Adipocyte (in vitro differentiated cells): ENCODE measurements at regions not wholly inside any gene's neighbourhood (a gene's known extent, or its start where the extent isn't known, plus 50 kb on each side); places are given as distances from the start of the nearest gene placed in this dataset.
A peak's percentile ranks its signal among the peaks of the same experiment; 100 is the strongest.

Experiments
- DNase-seq: peaks from one replicate; pipeline ENCODE4 v3.0.0-alpha.2; 2015; ENCODE audit warnings: low read depth
- H3K27me3 ChIP-seq: replicated peaks from 2 replicates; pipeline ENCODE4 v1.7.0; 2013; ENCODE audit warnings: mild to moderate bottlenecking, low read length, moderate library complexity; ENCODE audit not compliant: control insufficient read depth, insufficient read depth
- H3K36me3 ChIP-seq: 2 replicates; pipeline ENCODE4 v1.7.0; 2013; ENCODE audit warnings: low read length, mild to moderate bottlenecking, moderate library complexity; ENCODE audit not compliant: control insufficient read depth, insufficient read depth, severe bottlenecking
- H3K4me1 ChIP-seq: 2 replicates; pipeline ENCODE4 v1.7.0; 2013; ENCODE audit warnings: mild to moderate bottlenecking, low read length, moderate library complexity; ENCODE audit not compliant: control insufficient read depth, insufficient read depth
- H3K4me3 ChIP-seq: 2 replicates; pipeline ENCODE4 v1.7.0; 2013; ENCODE audit warnings: mild to moderate bottlenecking, low read length, moderate library complexity
- H3K9ac ChIP-seq: 2 replicates; pipeline ENCODE4 v1.7.0; 2013; ENCODE audit warnings: mild to moderate bottlenecking, low read length, moderate library complexity
- H3K9me3 ChIP-seq: 2 replicates; pipeline ENCODE4 v1.7.0; 2013; ENCODE audit warnings: mild to moderate bottlenecking, low read length, moderate library complexity; ENCODE audit not compliant: control insufficient read depth

GRCh38 chr5:90307782-90308181 is 101.8 kb downstream of the CETN3 start:
- H3K4me1 ChIP-seq: peaks cover 15% of the 10 kb centered on the region
- no peak overlapping the region for H3K9ac ChIP-seq
- no peaks in the 10 kb centered on the region for H3K9me3 ChIP-seq
- no peak for DNase-seq
- H3K36me3 ChIP-seq: no peaks in the 10 kb centered on the region
- H3K4me3 ChIP-seq: no peak overlapping the region
- H3K27me3 ChIP-seq: no peaks in the 10 kb centered on the region

DNA sequence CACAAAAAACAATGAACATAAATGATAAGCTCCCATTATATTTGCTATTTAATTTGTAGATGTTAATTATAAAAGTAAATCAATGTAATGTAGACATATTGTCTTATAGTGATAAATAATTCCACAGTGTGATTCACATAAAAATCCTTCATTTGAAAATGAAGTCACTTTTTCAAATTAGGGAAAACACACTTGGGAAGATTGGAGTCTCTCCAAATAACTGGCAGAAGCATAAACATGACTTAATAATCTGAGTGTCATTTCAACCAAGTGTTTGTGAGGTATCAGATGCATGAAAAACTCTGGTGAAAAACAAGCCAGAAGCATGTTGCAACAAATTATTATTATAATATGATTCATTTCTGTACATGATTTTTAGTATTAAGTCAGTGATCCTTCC is 102.2 kb downstream of the CETN3 start:
- H3K36me3 ChIP-seq: no peaks in the 10 kb centered on the region
- no peaks in the 10 kb centered on the region for H3K27me3 ChIP-seq
- no peak for DNase-seq
- H3K4me3 ChIP-seq: no peak overlapping the region
- peaks cover 15% of the 10 kb centered on the region for H3K4me1 ChIP-seq
- H3K9me3 ChIP-seq: no peaks in the 10 kb centered on the region
- no peak overlapping the region for H3K9ac ChIP-seq

GRCh38 chr5:90306613-90307012 is 102.9 kb downstream of the CETN3 start:
- DNase-seq: no peak
- Histone ChIP-seq H3K4me3 (no peak overlapping the region), H3K9me3 (no peaks in the 10 kb centered on the region), H3K4me1 (peaks cover 15% of the 10 kb centered on the region), H3K36me3 (no peaks in the 10 kb centered on the region), H3K27me3 (no peaks in the 10 kb centered on the region), H3K9ac (no peak overlapping the region)

- peaks cover 8% of the 10 kb centered on the region for H3K4me1 ChIP-seq
- no peaks in the 10 kb centered on the region for H3K27me3 ChIP-seq
- no peak overlapping the region for H3K4me3 ChIP-seq
- no peak overlapping the region for H3K9ac ChIP-seq
- H3K36me3 ChIP-seq: no peaks in the 10 kb centered on the region
- H3K9me3 ChIP-seq: no peaks in the 10 kb centered on the region
- peak; percentile 2 for DNase-seq
These were observed 104.4 kb downstream of the CETN3 start for GRCh38 chr5:90305041-90305720.

DNA sequence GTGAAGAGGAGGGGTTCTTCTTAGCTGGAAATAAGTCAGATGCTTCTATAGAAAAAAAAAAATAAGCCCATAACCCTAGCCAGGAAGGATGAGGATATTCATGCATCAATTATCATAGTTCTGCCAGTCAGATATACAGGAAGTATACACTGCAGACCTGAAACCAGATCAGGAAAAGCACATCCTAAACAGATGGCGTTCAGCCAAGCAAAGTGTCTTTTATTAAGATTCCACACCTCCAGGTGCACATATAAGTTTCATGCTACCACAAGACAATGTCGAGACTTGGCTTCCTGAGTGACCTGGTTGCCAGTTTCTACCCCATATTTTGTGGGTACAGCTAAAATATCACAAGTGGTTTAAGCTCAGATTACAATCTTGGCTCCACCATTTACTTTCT is 108.3 kb downstream of the CETN3 start:
- no peaks in the 10 kb centered on the region for H3K36me3 ChIP-seq
- no peak for DNase-seq
- H3K9me3 ChIP-seq: no peaks in the 10 kb centered on the region

DNA sequence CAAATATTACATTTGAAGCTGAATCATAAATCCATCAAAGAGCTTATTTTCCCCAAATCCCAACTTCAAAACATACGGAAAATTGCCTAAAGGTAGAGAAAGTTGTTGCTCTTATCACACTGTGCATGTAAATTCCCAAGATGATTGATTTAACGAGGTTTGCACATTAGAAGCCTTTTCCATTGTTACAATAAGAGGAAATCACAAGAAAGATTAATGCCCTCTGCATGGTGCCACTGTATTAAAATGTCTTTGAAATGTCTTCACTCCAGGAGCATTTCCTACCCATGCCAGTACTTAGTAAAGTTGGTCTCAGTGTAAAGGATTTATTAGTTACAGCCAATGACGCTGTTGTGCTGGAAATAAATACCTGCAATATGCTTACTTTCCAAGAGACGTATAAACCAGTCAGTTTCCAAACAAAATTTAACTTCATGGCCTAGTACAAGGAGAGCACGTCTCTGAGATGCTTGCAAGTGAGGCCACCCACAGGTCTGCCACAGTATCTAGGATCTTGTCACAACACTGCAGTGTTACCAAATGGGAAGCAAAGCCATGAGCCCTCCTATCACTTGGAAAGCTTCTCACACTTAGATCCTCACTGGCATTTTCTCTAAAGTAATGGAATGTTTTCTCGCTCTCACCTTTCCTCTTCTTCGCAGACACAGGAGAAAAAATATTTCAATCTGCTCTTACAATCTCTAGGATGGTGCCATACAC is 112.4 kb downstream of the CETN3 start:
- no peak overlapping the region for H3K9ac ChIP-seq
- DNase-seq: no peak
- H3K4me3 ChIP-seq: no peak overlapping the region

More for the DNA sequence above, 108.3 kb downstream of the CETN3 start:
- Histone ChIP-seq H3K4me1 (no peaks in the 10 kb centered on the region), H3K4me3 (no peak overlapping the region), H3K9ac (no peak overlapping the region), H3K27me3 (no peaks in the 10 kb centered on the region)

GRCh38 chr5:90294604-90295003 is 115.0 kb downstream of the CETN3 start:
- Histone ChIP-seq H3K27me3 (no peaks in the 10 kb centered on the region), H3K9ac (no peak overlapping the region), H3K36me3 (no peaks in the 10 kb centered on the region), H3K9me3 (no peaks in the 10 kb centered on the region), H3K4me1 (peaks cover 5% of the 10 kb centered on the region), H3K4me3 (no peak overlapping the region)
- DNase-seq: no peak

More for the DNA sequence above, 112.4 kb downstream of the CETN3 start:
- no peaks in the 10 kb centered on the region for H3K36me3 ChIP-seq
- no peaks in the 10 kb centered on the region for H3K27me3 ChIP-seq
- H3K4me1 ChIP-seq: no peaks in the 10 kb centered on the region
- H3K9me3 ChIP-seq: no peaks in the 10 kb centered on the region

DNA sequence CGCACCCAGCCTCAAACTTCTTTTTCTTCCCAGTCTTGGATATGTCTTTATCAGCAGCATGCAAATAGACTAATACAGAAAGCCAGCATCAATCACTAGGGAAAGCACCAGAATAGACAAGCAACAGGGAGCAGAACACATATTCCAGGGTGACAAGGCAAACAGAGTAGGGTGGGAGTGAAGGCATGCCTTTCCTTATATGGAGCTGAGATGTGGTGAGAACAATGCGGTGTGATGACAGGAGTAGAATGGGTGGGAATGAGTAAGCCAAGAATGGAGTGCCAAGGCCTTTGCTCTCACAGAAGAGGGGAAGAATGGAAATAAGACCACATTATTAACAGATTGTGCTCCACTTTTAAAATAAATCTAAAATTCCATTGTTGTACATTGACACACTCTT is 115.6 kb downstream of the CETN3 start:
- Histone ChIP-seq H3K36me3 (no peaks in the 10 kb centered on the region), H3K27me3 (no peaks in the 10 kb centered on the region), H3K4me3 (no peak overlapping the region), H3K4me1 (peaks cover 6% of the 10 kb centered on the region), H3K9me3 (no peaks in the 10 kb centered on the region), H3K9ac (no peak overlapping the region)
- no peak for DNase-seq

DNA sequence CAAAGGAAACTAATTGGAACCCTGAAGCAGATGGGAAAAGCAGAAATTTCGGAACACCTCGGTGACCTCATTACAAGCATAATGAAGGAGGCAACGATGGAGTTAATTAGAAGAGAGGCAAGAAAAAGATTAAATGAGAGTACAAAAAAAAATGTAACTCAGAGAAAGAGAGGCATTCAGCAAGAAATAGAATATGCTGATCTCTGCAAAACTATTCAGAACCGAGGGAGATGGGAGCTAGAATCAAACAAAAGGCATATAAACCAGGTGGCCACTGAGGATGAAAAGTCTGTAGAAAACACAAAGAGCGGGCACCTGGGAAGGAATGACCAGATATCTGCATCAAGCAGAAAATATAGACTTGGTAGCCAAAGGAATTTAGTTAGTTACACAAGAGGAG is 118.9 kb downstream of the CETN3 start:
- Histone ChIP-seq H3K9ac (no peak overlapping the region), H3K9me3 (no peaks in the 10 kb centered on the region), H3K4me3 (no peak overlapping the region), H3K27me3 (no peaks in the 10 kb centered on the region), H3K4me1 (peaks cover 6% of the 10 kb centered on the region), H3K36me3 (no peaks in the 10 kb centered on the region)
- DNase-seq: no peak

DNA sequence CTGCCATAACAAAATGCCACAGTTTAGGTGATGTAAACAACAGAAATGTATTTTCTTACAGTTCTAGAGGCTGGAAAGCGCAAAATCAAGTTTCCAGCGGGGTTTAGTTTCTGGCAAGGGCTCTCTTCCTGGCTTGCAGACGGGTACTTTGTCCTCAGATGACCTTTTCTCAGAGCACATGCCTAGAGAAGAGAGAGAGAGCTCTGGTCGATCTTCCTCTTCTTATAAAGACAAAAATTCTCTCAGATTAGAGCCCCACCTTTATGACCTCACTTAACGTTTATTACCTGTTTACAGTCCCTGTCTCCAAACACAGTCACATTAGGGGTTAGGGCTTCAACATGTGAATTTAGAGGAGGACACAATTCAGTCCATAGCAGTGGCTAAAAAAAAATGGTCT is 119.7 kb downstream of the CETN3 start:
- peaks cover 6% of the 10 kb centered on the region for H3K4me1 ChIP-seq
- no peak overlapping the region for H3K4me3 ChIP-seq
- no peaks in the 10 kb centered on the region for H3K27me3 ChIP-seq
- H3K9ac ChIP-seq: no peak overlapping the region
- no peaks in the 10 kb centered on the region for H3K9me3 ChIP-seq
- no peaks in the 10 kb centered on the region for H3K36me3 ChIP-seq
- DNase-seq: no peak

DNA sequence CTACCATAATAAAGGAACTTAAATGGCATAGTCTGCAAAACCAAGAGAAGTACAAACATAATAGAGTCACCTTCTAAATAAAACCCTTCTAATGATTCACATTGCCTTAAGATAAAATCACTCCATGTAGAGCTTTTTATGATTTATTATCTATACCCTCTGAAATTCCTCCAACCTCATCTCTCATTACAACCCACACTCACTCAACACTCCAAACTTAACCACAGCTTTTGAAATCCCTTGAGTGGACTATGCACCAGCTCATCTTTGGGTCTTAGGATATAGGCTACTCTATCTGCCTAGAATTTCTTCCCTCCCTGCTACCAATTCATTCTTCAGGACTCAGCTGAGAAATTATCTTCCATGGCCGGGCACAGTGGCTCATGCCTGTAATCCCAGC is 122.5 kb downstream of the CETN3 start:
- no peak overlapping the region for H3K4me3 ChIP-seq
- no peak for DNase-seq
- H3K9ac ChIP-seq: no peak overlapping the region
- no peaks in the 10 kb centered on the region for H3K36me3 ChIP-seq
- H3K9me3 ChIP-seq: no peaks in the 10 kb centered on the region
- H3K27me3 ChIP-seq: no peaks in the 10 kb centered on the region
- peaks cover 6% of the 10 kb centered on the region for H3K4me1 ChIP-seq
